GM19468 (cell line): ENCODE measurements at regions not wholly inside any gene's neighbourhood (a gene's known extent, or its start where the extent isn't known, plus 50 kb on each side); places are given as distances from the start of the nearest gene placed in this dataset.
"Not testable (repeated sequence)": the region's sequence is repeated elsewhere in the genome, so short reads cannot be mapped to it uniquely, and the experiment has no call there.

ENCODE experiments used
- ATAC-seq: cut with Tn5 transposase; IDR thresholded peaks from one replicate; pipeline ENCODE4 v1.9.1; 2021; ENCODE audit warnings: mild to moderate bottlenecking, moderate library complexity, moderate number of reproducible peaks; ENCODE audit not compliant: unreplicated experiment; ENCODE audit errors: extremely low read depth

GRCh38 chr7:110388457-110388856 lies 702.5 kb upstream of the LRRN3 start:
- no peak for ATAC-seq

- ATAC-seq = no peak
Observed at GRCh38 chr7:110396021-110396420, 694.9 kb upstream of the LRRN3 start.

GRCh38 chr7:110397927-110398660 lies 692.8 kb upstream of the LRRN3 start:
- no peak for ATAC-seq

GRCh38 chr7:110399421-110399820 lies 691.5 kb upstream of the LRRN3 start:
- no peak for ATAC-seq

GRCh38 chr7:110400411-110400810 lies 690.5 kb upstream of the LRRN3 start:
- ATAC-seq = no peak

GRCh38 chr7:110407242-110407641 lies 683.7 kb upstream of the LRRN3 start:
- no peak for ATAC-seq

GRCh38 chr7:110407706-110408105 lies 683.2 kb upstream of the LRRN3 start:
- no peak for ATAC-seq

GRCh38 chr7:110412614-110413013 lies 678.3 kb upstream of the LRRN3 start:
- ATAC-seq = no peak

GRCh38 chr7:110413038-110413437 lies 677.9 kb upstream of the LRRN3 start:
- ATAC-seq = no peak

- ATAC-seq = no peak
Observed at GRCh38 chr7:110417611-110418010, 673.3 kb upstream of the LRRN3 start.

- no peak for ATAC-seq
Observed at GRCh38 chr7:110418659-110419280, 672.2 kb upstream of the LRRN3 start.

- ATAC-seq = no peak
Observed at GRCh38 chr7:110420788-110421187, 670.1 kb upstream of the LRRN3 start.

- ATAC-seq = no peak
Observed at GRCh38 chr7:110421490-110422241, 669.3 kb upstream of the LRRN3 start.

- ATAC-seq = no peak
Observed at GRCh38 chr7:110432061-110432553, 658.8 kb upstream of the LRRN3 start.

GRCh38 chr7:110438926-110439325 lies 652.0 kb upstream of the LRRN3 start:
- not testable (repeated sequence) for ATAC-seq

- ATAC-seq = peak; percentile 63
Observed at GRCh38 chr7:110442381-110442837, 648.5 kb upstream of the LRRN3 start.

- no peak for ATAC-seq
Observed at GRCh38 chr7:110446658-110447057, 644.3 kb upstream of the LRRN3 start.

GRCh38 chr7:110448918-110449317 lies 642.0 kb upstream of the LRRN3 start:
- peak; percentile 34 for ATAC-seq

- ATAC-seq = peak; percentile 26
Observed at GRCh38 chr7:110454713-110455112, 636.2 kb upstream of the LRRN3 start.

- ATAC-seq = no peak
Observed at GRCh38 chr7:110461621-110462020, 629.3 kb upstream of the LRRN3 start.

GRCh38 chr7:110470420-110470819 lies 620.5 kb upstream of the LRRN3 start:
- ATAC-seq = no peak
